Nucleus accumbens (tissue), 56 donors: ENCODE measurements at regions not wholly inside any gene's neighbourhood (a gene's known extent, or its start where the extent isn't known, plus 50 kb on each side); places are given as distances from the start of the nearest gene placed in this dataset.
"Not testable (repeated sequence)": the region's sequence is repeated elsewhere in the genome, so short reads cannot be mapped to it uniquely, and the experiment has no call there.

ENCODE experiments used
- DNase-seq, 56 donors: peaks; one replicate each; lab custom pipeline; 2025; lab: John Stamatoyannopoulos, UW

- no peak for DNase-seq
Measured at GRCh38 chr15:31177951-31178350, 76.4 kb upstream of the TRPM1 start.

GRCh38 chr15:31178705-31179104 lies 77.2 kb upstream of the TRPM1 start:
- no peak for DNase-seq

GRCh38 chr15:31179693-31180092 lies 78.2 kb upstream of the TRPM1 start:
- no peak for DNase-seq

- no peak for DNase-seq
Measured at GRCh38 chr15:31193291-31193690, 91.8 kb upstream of the TRPM1 start.

GRCh38 chr15:31195871-31196270 lies 94.3 kb upstream of the TRPM1 start:
- no peak for DNase-seq

- peak in 1 of 56 donors; percentile 29 for DNase-seq
Measured at GRCh38 chr15:31197497-31198414, 96.2 kb upstream of the TRPM1 start.

GRCh38 chr15:31200735-31201151 lies 99.2 kb upstream of the TRPM1 start:
- DNase-seq: peak in 21 of 56 donors; percentile 5 to 61 (median 27)

- no peak for DNase-seq
Measured at GRCh38 chr15:31202953-31203352, 101.4 kb upstream of the TRPM1 start.

- no peak for DNase-seq
Measured at GRCh38 chr15:31203999-31204398, 102.5 kb upstream of the TRPM1 start.

- peak in 2 of 56 donors; percentile 3 to 22 for DNase-seq
Measured at GRCh38 chr15:31206386-31207181, 105.1 kb upstream of the TRPM1 start.

- DNase-seq: no peak
Measured at GRCh38 chr15:31207246-31207645, 105.7 kb upstream of the TRPM1 start.

GRCh38 chr15:31207861-31208260 lies 106.3 kb upstream of the TRPM1 start:
- not testable (repeated sequence) for DNase-seq

GRCh38 chr15:31208817-31209216 lies 107.3 kb upstream of the TRPM1 start:
- DNase-seq: no peak

- no peak for DNase-seq
Measured at GRCh38 chr15:31211353-31211752, 109.8 kb upstream of the TRPM1 start.

- no peak for DNase-seq
Measured at GRCh38 chr15:31212326-31213080, 111.0 kb upstream of the TRPM1 start.

GRCh38 chr15:31214158-31214863 lies 112.3 kb upstream of the KLF13 start:
- DNase-seq: no peak

GRCh38 chr15:31214864-31215489 lies 111.7 kb upstream of the KLF13 start:
- peak in 2 of 56 donors; percentile 36 to 45 for DNase-seq

GRCh38 chr15:31215490-31216214 lies 111.0 kb upstream of the KLF13 start:
- peak in 48 of 56 donors; percentile 27 to 83 (median 62) for DNase-seq
